Fibroblast of lung (primary cell): ENCODE measurements at regions not wholly inside any gene's neighbourhood (a gene's known extent, or its start where the extent isn't known, plus 50 kb on each side); places are given as distances from the start of the nearest gene placed in this dataset.
"Not testable (repeated sequence)": the region's sequence is repeated elsewhere in the genome, so short reads cannot be mapped to it uniquely, and the experiment has no call there.

Experiments used
- DNase-seq, 2 donors: peaks; one replicate each; pipeline versions ENCODE4 v3.0.0 to v3.0.0-alpha.2; 2010; ENCODE audit warnings: low read depth in 2 of 2
- H2AFZ ChIP-seq: 2 replicates; pipeline ENCODE4 v1.5.1; 2012; ENCODE audit warnings: low read length, control low read depth, inconsistent platforms
- H3K27ac ChIP-seq: 2 replicates; pipeline ENCODE4 v1.5.1; 2011; ENCODE audit warnings: low read length, control low read depth; ENCODE audit not compliant: insufficient read depth
- H3K27me3 ChIP-seq: 2 replicates; pipeline ENCODE4 v1.5.1; 2011; ENCODE audit warnings: mild to moderate bottlenecking, low read length; ENCODE audit not compliant: control insufficient read depth, insufficient read depth
- H3K36me3 ChIP-seq: 2 replicates; pipeline ENCODE4 v1.5.1; 2011; ENCODE audit warnings: low read length; ENCODE audit not compliant: control insufficient read depth, insufficient read depth
- H3K4me1 ChIP-seq: 2 replicates; pipeline ENCODE4 v1.5.1; 2011; ENCODE audit warnings: low read length; ENCODE audit not compliant: control insufficient read depth, insufficient read depth; ENCODE audit errors: extremely low read depth
- H3K4me2 ChIP-seq: 2 replicates; pipeline ENCODE4 v1.5.1; 2011; ENCODE audit warnings: low read length, control low read depth; ENCODE audit not compliant: insufficient read depth; ENCODE audit errors: extremely low read depth
- H3K4me3 ChIP-seq, 4 experiments: fragments of 200-600 bp in 1 of 4; sonication (generic) in 1 of 4; replicated peaks in 1 of 4; 2 replicates each; pipeline ENCODE4 v1.5.1; 2011 to 2016; ENCODE audit warnings: low read length in 4 of 4, low read depth in 3 of 4, mild to moderate bottlenecking in 3 of 4, control low read depth in 2 of 4, inconsistent platforms in 1 of 4, mixed read lengths in 1 of 4; ENCODE audit not compliant: insufficient read depth in 1 of 4; ENCODE audit errors: control extremely low read depth in 1 of 4
- H3K79me2 ChIP-seq: 2 replicates; pipeline ENCODE4 v1.5.1; 2012; ENCODE audit warnings: mild to moderate bottlenecking, low read length, inconsistent platforms; ENCODE audit not compliant: control insufficient read depth, insufficient read depth
- H3K9ac ChIP-seq: 2 replicates; pipeline ENCODE4 v1.5.1; 2011; ENCODE audit warnings: mild to moderate bottlenecking, low read length, control low read depth; ENCODE audit not compliant: insufficient read depth
- H3K9me3 ChIP-seq: 2 replicates; pipeline ENCODE4 v1.5.1; 2012; ENCODE audit warnings: low read depth, low read length; ENCODE audit not compliant: control insufficient read depth, insufficient read depth
- H4K20me1 ChIP-seq: 2 replicates; pipeline ENCODE4 v1.5.1; 2011; ENCODE audit warnings: low read length; ENCODE audit not compliant: control insufficient read depth, insufficient read depth; ENCODE audit errors: extremely low read depth
- EZH2 ChIP-seq: IDR thresholded peaks from 2 replicates; pipeline ENCODE4 v1.5.1; 2012; ENCODE audit warnings: low read length, control low read depth, mild to moderate bottlenecking; ENCODE audit errors: missing control alignments
- TF ChIP-seq, protein P1 (sequence below), 2 donors: IDR thresholded peaks in 1 of 2; conservative IDR thresholded peaks in 1 of 2; 1 replicate in 1 of 2; 2 replicates in 1 of 2; pipeline ENCODE4 v1.5.1; 2011 to 2012; ENCODE audit warnings: low read length in 2 of 2, control low read depth in 1 of 2, inconsistent platforms in 1 of 2, low read depth in 1 of 2, mild to moderate bottlenecking in 1 of 2

DNA sequence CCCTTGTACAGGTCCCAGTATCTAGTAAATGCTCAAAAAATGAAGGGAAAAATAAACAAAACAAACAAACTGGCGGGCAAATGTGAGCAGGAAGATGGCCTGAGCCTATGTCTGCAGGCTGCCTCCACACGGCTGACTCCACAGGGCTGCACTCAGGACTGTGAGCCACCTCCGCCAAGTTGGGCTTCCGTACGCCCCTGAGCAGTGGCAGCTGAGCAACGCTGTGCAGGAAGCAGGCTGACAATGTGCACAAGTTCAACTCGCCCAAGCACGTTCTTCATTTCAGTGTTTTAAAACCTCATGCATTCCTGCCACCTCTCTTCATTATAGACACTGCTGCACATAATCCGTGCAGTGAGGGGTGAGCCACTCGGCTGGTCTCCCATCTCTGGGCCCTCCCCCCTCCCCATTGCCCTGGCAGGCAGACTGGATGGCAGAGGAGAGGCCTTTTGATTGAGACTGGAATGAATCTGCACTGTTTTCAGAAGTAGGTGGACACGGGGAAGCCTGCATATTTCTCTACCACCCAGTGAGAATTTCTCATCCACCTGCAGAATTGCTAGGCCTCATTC, 915.3 kb downstream of the UQCRFS1 start:
- H3K27me3 ChIP-seq, result no peaks in the 10 kb centered on the region
- H3K79me2 ChIP-seq, result no peaks in the 10 kb centered on the region
- no peak overlapping the region for H3K4me2 ChIP-seq
- no peaks in the 10 kb centered on the region for H3K36me3 ChIP-seq
- no peak overlapping the region for H3K9ac ChIP-seq
- DNase-seq, result no peak
- TF ChIP-seq, protein P1, sequence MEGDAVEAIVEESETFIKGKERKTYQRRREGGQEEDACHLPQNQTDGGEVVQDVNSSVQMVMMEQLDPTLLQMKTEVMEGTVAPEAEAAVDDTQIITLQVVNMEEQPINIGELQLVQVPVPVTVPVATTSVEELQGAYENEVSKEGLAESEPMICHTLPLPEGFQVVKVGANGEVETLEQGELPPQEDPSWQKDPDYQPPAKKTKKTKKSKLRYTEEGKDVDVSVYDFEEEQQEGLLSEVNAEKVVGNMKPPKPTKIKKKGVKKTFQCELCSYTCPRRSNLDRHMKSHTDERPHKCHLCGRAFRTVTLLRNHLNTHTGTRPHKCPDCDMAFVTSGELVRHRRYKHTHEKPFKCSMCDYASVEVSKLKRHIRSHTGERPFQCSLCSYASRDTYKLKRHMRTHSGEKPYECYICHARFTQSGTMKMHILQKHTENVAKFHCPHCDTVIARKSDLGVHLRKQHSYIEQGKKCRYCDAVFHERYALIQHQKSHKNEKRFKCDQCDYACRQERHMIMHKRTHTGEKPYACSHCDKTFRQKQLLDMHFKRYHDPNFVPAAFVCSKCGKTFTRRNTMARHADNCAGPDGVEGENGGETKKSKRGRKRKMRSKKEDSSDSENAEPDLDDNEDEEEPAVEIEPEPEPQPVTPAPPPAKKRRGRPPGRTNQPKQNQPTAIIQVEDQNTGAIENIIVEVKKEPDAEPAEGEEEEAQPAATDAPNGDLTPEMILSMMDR (conservative IDR thresholded peaks at IDR 0.05 in 1 of 2, IDR thresholded peaks at IDR 0.05 in 1 of 2; ENCODE audit: low read depth in 1 of 2, low read length in 2 of 2), result no peak
- TF ChIP-seq EZH2, result no peak
- no peak overlapping the region for H3K4me3 ChIP-seq
- no peaks in the 10 kb centered on the region for H3K4me1 ChIP-seq
- no peaks in the 10 kb centered on the region for H4K20me1 ChIP-seq
- H3K9me3 ChIP-seq, result no peaks in the 10 kb centered on the region
- H3K27ac ChIP-seq, result no peak overlapping the region
- H2AFZ ChIP-seq, result no peak overlapping the region

- no peak overlapping the region for H3K4me3 ChIP-seq
- no peaks in the 10 kb centered on the region for H3K27me3 ChIP-seq
- H3K36me3 ChIP-seq, result no peaks in the 10 kb centered on the region
- H3K9ac ChIP-seq, result no peak overlapping the region
- no peaks in the 10 kb centered on the region for H3K9me3 ChIP-seq
- H4K20me1 ChIP-seq, result no peaks in the 10 kb centered on the region
- no peaks in the 10 kb centered on the region for H3K4me1 ChIP-seq
- peak in 1 of 2 donors; percentile 36 for DNase-seq
- H3K4me2 ChIP-seq, result no peak overlapping the region
- H2AFZ ChIP-seq, result no peak overlapping the region
- no peak overlapping the region for H3K27ac ChIP-seq
- TF ChIP-seq, protein P1 (conservative IDR thresholded peaks at IDR 0.05 in 1 of 2, IDR thresholded peaks at IDR 0.05 in 1 of 2; ENCODE audit: low read depth in 1 of 2, low read length in 2 of 2), result no peak
- TF ChIP-seq EZH2, result no peak
- no peaks in the 10 kb centered on the region for H3K79me2 ChIP-seq
These were observed 915.9 kb downstream of the UQCRFS1 start for GRCh38 chr19:28297036-28297435.

- Histone ChIP-seq H3K4me3 (no peak overlapping the region), H2AFZ (no peak overlapping the region), H3K9me3 (no peaks in the 10 kb centered on the region), H3K4me1 (no peaks in the 10 kb centered on the region), H3K9ac (no peak overlapping the region), H3K36me3 (no peaks in the 10 kb centered on the region), H3K79me2 (no peaks in the 10 kb centered on the region), H3K4me2 (no peak overlapping the region), H3K27me3 (no peaks in the 10 kb centered on the region), H4K20me1 (no peaks in the 10 kb centered on the region), H3K27ac (no peak overlapping the region)
- DNase-seq, result peak in 1 of 2 donors; percentile 68
- TF ChIP-seq, protein P1 (conservative IDR thresholded peaks at IDR 0.05 in 1 of 2, IDR thresholded peaks at IDR 0.05 in 1 of 2; ENCODE audit: low read depth in 1 of 2, low read length in 2 of 2), result no peak
- no peak for TF ChIP-seq EZH2
These were observed 916.4 kb downstream of the UQCRFS1 start for GRCh38 chr19:28296506-28296905.

- not testable (repeated sequence) for H3K36me3 ChIP-seq, H2AFZ ChIP-seq, H4K20me1 ChIP-seq, H3K4me2 ChIP-seq, H3K79me2 ChIP-seq, H3K4me1 ChIP-seq, H3K9me3 ChIP-seq, H3K27me3 ChIP-seq, H3K9ac ChIP-seq, H3K4me3 ChIP-seq, DNase-seq, H3K27ac ChIP-seq
These were observed 918.0 kb downstream of the UQCRFS1 start for GRCh38 chr19:28294975-28295374.
